OCI-LY1 (cell line): ENCODE measurements at regions not wholly inside any gene's neighbourhood (a gene's known extent, or its start where the extent isn't known, plus 50 kb on each side); places are given as distances from the start of the nearest gene placed in this dataset.
"Not testable (repeated sequence)": the region's sequence is repeated elsewhere in the genome, so short reads cannot be mapped to it uniquely, and the experiment has no call there.

ENCODE experiments used
- H2AFZ ChIP-seq: fragments of 200-600 bp; sonication (generic), shearing (Covaris generic); 2 replicates; pipeline ENCODE4 v1.6.0; 2014; ENCODE audit warnings: antibody characterized with exemption, mild to moderate bottlenecking, low read length
- H3F3A ChIP-seq: fragments of 200-600 bp; sonication (generic), shearing (Covaris generic); 2 replicates; pipeline ENCODE4 v1.6.0; 2014; ENCODE audit warnings: mild to moderate bottlenecking, antibody characterized with exemption, low read length, moderate library complexity; ENCODE audit not compliant: insufficient read depth
- H3K27ac ChIP-seq: fragments of 200-600 bp; sonication (generic); 2 replicates; pipeline ENCODE4 v1.5.1; 2014; ENCODE audit warnings: low read length, mixed run types, mild to moderate bottlenecking, low read depth; ENCODE audit not compliant: poor library complexity, severe bottlenecking
- H3K27me3 ChIP-seq: fragments of 200-600 bp; sonication (generic); 2 replicates; pipeline ENCODE4 v1.6.0; 2014; ENCODE audit warnings: antibody characterized with exemption, mild to moderate bottlenecking, low read length, moderate library complexity; ENCODE audit not compliant: insufficient read depth
- H3K36me3 ChIP-seq: fragments of 200-600 bp; sonication (generic); 2 replicates; pipeline ENCODE4 v1.6.1; 2014; ENCODE audit warnings: mild to moderate bottlenecking, antibody characterized with exemption, low read length, moderate library complexity, mixed read lengths; ENCODE audit not compliant: insufficient read depth
- H3K4me1 ChIP-seq: fragments of 200-600 bp; sonication (generic); 2 replicates; pipeline ENCODE4 v1.5.1; 2014; ENCODE audit warnings: mild to moderate bottlenecking, low read length, moderate library complexity; ENCODE audit not compliant: insufficient read depth, severe bottlenecking
- H3K4me2 ChIP-seq: fragments of 200-600 bp; sonication (generic), shearing (Covaris generic); 2 replicates; pipeline ENCODE4 v1.6.1; 2014; ENCODE audit warnings: low read length
- H3K4me3 ChIP-seq: fragments of 200-600 bp; sonication (generic); 2 replicates; pipeline ENCODE4 v1.5.1; 2014; ENCODE audit warnings: low read length, low read depth, mild to moderate bottlenecking, mixed read lengths; ENCODE audit not compliant: poor library complexity, severe bottlenecking
- H3K79me2 ChIP-seq: fragments of 200-600 bp; shearing (Covaris generic); 2 replicates; pipeline ENCODE4 v1.6.1; 2016; ENCODE audit warnings: mixed run types, low read length, mixed read lengths; ENCODE audit not compliant: insufficient read depth
- H3K9ac ChIP-seq: fragments of 200-600 bp; sonication (generic), shearing (Covaris generic); 2 replicates; pipeline ENCODE4 v1.6.1; 2014; ENCODE audit warnings: mild to moderate bottlenecking, low read length, mixed read lengths
- H3K9me2 ChIP-seq: fragments of 200-600 bp; sonication (generic), shearing (Covaris generic); 2 replicates; pipeline ENCODE4 v1.6.1; 2014; ENCODE audit warnings: low read depth, mild to moderate bottlenecking, low read length, mixed read lengths
- H3K9me3 ChIP-seq: fragments of 200-600 bp; shearing (Covaris generic); 2 replicates; pipeline ENCODE4 v1.6.1; 2014; ENCODE audit warnings: low read length, mixed read lengths
- H4K20me1 ChIP-seq: fragments of 200-600 bp; sonication (generic), shearing (Covaris generic); 2 replicates; pipeline ENCODE4 v1.6.0; 2016; ENCODE audit warnings: mild to moderate bottlenecking, low read length; ENCODE audit not compliant: insufficient read depth
- EZH2 ChIP-seq: fragments of 200-600 bp; sonication (generic), shearing (Covaris generic); IDR thresholded peaks from 2 replicates; pipeline ENCODE4 v1.8.0; 2017; ENCODE audit warnings: borderline replicate concordance, mixed run types, mild to moderate bottlenecking, antibody characterized with exemption, low read length, moderate library complexity, mixed read lengths
- TF ChIP-seq, protein P1 (sequence below): fragments of 200-600 bp; sonication (generic), shearing (Covaris generic); IDR thresholded peaks from 2 replicates; pipeline ENCODE4 v1.5.1; 2017; ENCODE audit warnings: mild to moderate bottlenecking, antibody characterized with exemption, low read length, moderate library complexity, mixed read lengths

DNA sequence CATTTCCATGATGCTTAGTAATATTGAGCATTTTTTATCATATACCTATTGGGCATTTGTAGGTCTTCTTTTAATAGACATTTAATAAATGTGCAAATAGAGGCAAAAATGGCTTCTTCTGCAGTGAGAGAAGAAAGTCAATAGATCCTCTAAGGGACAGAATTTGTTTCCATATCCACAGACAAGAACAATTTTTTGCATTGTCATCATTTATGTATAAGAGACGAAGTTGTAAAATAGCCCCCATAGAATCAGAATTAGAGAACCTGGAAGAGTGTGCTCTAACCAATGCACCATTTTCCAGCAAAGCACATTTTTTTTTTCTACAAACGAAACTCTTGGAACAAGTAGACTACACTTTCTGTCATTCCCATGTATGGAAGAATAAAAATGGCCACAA, 365.1 kb upstream of the PDE3A start:
- Histone ChIP-seq H3K27ac (no peak overlapping the region), H3K9me3 (no peaks in the 10 kb centered on the region), H3K4me1 (no peaks in the 10 kb centered on the region), H3K4me2 (no peak overlapping the region), H3K79me2 (no peaks in the 10 kb centered on the region), H3K4me3 (no peak overlapping the region), H4K20me1 (no peaks in the 10 kb centered on the region), H3K9me2 (no peaks in the 10 kb centered on the region), H3K27me3 (no peaks in the 10 kb centered on the region), H3K9ac (no peak overlapping the region), H3K36me3 (no peaks in the 10 kb centered on the region), H3F3A (no peaks in the 10 kb centered on the region), H2AFZ (no peak overlapping the region)
- TF ChIP-seq, protein P1, sequence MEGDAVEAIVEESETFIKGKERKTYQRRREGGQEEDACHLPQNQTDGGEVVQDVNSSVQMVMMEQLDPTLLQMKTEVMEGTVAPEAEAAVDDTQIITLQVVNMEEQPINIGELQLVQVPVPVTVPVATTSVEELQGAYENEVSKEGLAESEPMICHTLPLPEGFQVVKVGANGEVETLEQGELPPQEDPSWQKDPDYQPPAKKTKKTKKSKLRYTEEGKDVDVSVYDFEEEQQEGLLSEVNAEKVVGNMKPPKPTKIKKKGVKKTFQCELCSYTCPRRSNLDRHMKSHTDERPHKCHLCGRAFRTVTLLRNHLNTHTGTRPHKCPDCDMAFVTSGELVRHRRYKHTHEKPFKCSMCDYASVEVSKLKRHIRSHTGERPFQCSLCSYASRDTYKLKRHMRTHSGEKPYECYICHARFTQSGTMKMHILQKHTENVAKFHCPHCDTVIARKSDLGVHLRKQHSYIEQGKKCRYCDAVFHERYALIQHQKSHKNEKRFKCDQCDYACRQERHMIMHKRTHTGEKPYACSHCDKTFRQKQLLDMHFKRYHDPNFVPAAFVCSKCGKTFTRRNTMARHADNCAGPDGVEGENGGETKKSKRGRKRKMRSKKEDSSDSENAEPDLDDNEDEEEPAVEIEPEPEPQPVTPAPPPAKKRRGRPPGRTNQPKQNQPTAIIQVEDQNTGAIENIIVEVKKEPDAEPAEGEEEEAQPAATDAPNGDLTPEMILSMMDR, result no peak
- TF ChIP-seq EZH2, result no peak

- Histone ChIP-seq H2AFZ (no peak overlapping the region), H3K4me3 (no peak overlapping the region), H3K36me3 (no peaks in the 10 kb centered on the region), H3F3A (no peaks in the 10 kb centered on the region), H3K27ac (no peak overlapping the region), H4K20me1 (no peaks in the 10 kb centered on the region), H3K27me3 (no peaks in the 10 kb centered on the region), H3K9ac (no peak overlapping the region), H3K4me1 (no peaks in the 10 kb centered on the region), H3K79me2 (no peaks in the 10 kb centered on the region), H3K9me2 (no peaks in the 10 kb centered on the region), H3K9me3 (no peaks in the 10 kb centered on the region), H3K4me2 (no peak overlapping the region)
- TF ChIP-seq, protein P1, result no peak
- TF ChIP-seq EZH2, result no peak
Observed at GRCh38 chr12:20004952-20005351, 363.4 kb upstream of the PDE3A start.

DNA sequence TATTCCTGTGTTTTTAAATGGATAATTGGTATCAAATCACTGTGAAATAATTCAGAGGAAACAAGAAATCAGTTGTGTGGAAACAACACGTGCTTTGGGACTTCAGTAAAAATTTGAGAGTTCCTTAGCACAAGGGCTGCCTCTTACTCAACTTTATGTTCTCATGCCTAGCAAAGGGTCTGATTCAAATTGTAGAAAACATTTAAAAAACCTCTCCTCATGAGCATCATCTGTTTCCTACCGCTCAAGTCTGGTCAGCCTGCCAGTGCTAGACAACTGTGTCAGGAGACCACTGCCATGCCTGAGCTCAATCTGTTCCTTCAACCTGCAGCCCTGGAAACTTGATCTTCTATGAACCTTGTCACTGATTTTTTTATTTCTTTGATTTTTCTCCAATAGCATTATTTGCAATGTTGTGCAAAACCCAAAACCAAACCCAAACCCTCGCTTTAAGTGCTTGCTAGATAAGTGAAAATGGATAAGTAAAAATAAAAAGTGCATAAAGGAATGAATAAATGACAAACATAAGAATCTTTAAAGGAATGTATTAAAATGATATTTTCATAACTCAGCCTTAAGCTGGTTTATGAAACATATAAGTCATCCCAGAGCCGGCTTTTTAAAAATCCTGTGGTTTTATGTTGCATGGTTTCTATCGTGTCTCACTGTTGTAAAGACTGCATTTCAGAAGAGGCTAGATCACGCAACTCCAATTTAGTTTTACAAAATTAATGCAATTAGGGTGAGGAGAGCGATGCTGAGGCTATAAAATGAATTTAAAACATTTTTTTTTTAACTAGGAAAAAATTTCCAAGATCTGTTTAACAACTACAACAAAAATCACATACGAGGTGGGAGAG, 361.2 kb upstream of the PDE3A start:
- Histone ChIP-seq H3K9me3 (no peaks in the 10 kb centered on the region), H3K4me1 (no peaks in the 10 kb centered on the region), H3F3A (no peaks in the 10 kb centered on the region), H4K20me1 (no peaks in the 10 kb centered on the region), H3K4me2 (no peak overlapping the region), H2AFZ (no peak overlapping the region), H3K9me2 (no peaks in the 10 kb centered on the region), H3K79me2 (no peaks in the 10 kb centered on the region), H3K36me3 (no peaks in the 10 kb centered on the region), H3K27me3 (no peaks in the 10 kb centered on the region), H3K9ac (no peak overlapping the region), H3K4me3 (no peak overlapping the region), H3K27ac (no peak overlapping the region)
- no peak for TF ChIP-seq EZH2
- TF ChIP-seq, protein P1, result no peak

DNA sequence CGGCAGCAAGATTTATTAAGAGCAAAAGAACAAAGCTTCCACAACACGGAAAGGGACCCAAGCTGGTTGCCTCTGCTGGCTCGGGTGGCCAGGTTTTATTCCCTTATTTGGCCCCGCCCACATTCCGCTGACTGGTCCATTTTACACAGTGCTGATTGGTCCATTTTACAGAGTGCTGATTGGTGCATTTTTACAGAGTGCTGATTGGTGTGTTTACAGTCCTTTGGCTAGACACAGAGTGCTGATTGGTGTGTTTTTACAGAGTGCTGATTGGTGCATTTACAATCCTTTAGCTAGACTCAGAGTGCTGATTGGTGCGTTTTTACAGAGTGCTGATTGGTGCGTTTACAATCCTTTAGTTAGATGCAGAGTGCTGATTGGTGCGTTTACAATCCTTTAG, 358.4 kb upstream of the PDE3A start:
- H3K9me2 ChIP-seq, H3K9ac ChIP-seq, H2AFZ ChIP-seq, H3K4me3 ChIP-seq, H3K27ac ChIP-seq, H3K4me1 ChIP-seq, H4K20me1 ChIP-seq, H3K27me3 ChIP-seq, H3K4me2 ChIP-seq, H3F3A ChIP-seq, H3K79me2 ChIP-seq, H3K36me3 ChIP-seq, H3K9me3 ChIP-seq: not testable (repeated sequence)
